Dermis microvascular lymphatic vessel endothelial cell (primary cell): ENCODE measurements at regions not wholly inside any gene's neighbourhood (a gene's known extent, or its start where the extent isn't known, plus 50 kb on each side); places are given as distances from the start of the nearest gene placed in this dataset.

Experiments
- DNase-seq, 2 donors: peaks; one replicate each; pipeline versions ENCODE4 v3.0.0 to v3.0.0-alpha.2; 2010; ENCODE audit warnings: low read depth in 2 of 2

- DNase-seq = peak in 1 of 2 donors; percentile 35
Measured at GRCh38 chr2:56444339-56444738, 260.5 kb downstream of the CCDC85A start.

GRCh38 chr2:56448403-56449001 lies 264.7 kb downstream of the CCDC85A start:
- no peak for DNase-seq

- no peak for DNase-seq
Measured at GRCh38 chr2:56449002-56449431, 265.2 kb downstream of the CCDC85A start.

- DNase-seq = no peak
Measured at GRCh38 chr2:56449449-56449860, 265.7 kb downstream of the CCDC85A start.

GRCh38 chr2:56450047-56450446 lies 266.3 kb downstream of the CCDC85A start:
- DNase-seq = no peak

GRCh38 chr2:56450772-56451171 lies 267.0 kb downstream of the CCDC85A start:
- no peak for DNase-seq

- DNase-seq = no peak
Measured at GRCh38 chr2:56455642-56456041, 271.9 kb downstream of the CCDC85A start.

GRCh38 chr2:56456791-56457190 lies 273.0 kb downstream of the CCDC85A start:
- no peak for DNase-seq

GRCh38 chr2:56460508-56460907 lies 276.7 kb downstream of the CCDC85A start:
- DNase-seq = no peak

GRCh38 chr2:56464066-56464465 lies 280.3 kb downstream of the CCDC85A start:
- DNase-seq = no peak

GRCh38 chr2:56464613-56465012 lies 280.8 kb downstream of the CCDC85A start:
- DNase-seq = no peak

GRCh38 chr2:56465491-56465890 lies 281.7 kb downstream of the CCDC85A start:
- DNase-seq = no peak

GRCh38 chr2:56473524-56473923 lies 289.7 kb downstream of the CCDC85A start:
- DNase-seq = no peak

GRCh38 chr2:56474412-56475158 lies 290.8 kb downstream of the CCDC85A start:
- DNase-seq = no peak

GRCh38 chr2:56475191-56475590 lies 291.4 kb downstream of the CCDC85A start:
- no peak for DNase-seq

GRCh38 chr2:56476509-56477071 lies 292.8 kb downstream of the CCDC85A start:
- DNase-seq = no peak

- DNase-seq = no peak
Measured at GRCh38 chr2:56478027-56478426, 294.2 kb downstream of the CCDC85A start.

GRCh38 chr2:56483081-56483480 lies 299.3 kb downstream of the CCDC85A start:
- DNase-seq = no peak

GRCh38 chr2:56484906-56485305 lies 301.1 kb downstream of the CCDC85A start:
- no peak for DNase-seq

GRCh38 chr2:56500317-56500716 lies 316.5 kb downstream of the CCDC85A start:
- DNase-seq = no peak

- no peak for DNase-seq
Measured at GRCh38 chr2:56502616-56503015, 318.8 kb downstream of the CCDC85A start.

- no peak for DNase-seq
Measured at GRCh38 chr2:56505885-56506284, 322.1 kb downstream of the CCDC85A start.

- DNase-seq = no peak
Measured at GRCh38 chr2:56508662-56509061, 324.9 kb downstream of the CCDC85A start.
